Cardiac septum (tissue), 1 donor: ENCODE measurements at regions not wholly inside any gene's neighbourhood (a gene's known extent, or its start where the extent isn't known, plus 50 kb on each side); places are given as distances from the start of the nearest gene placed in this dataset.

Source experiments
- DNase-seq: peaks from one replicate; pipeline ENCODE4 v3.0.0-alpha.2; 2020; ENCODE audit warnings: low spot score
- intact Hi-C: fragments of 100-400 bp; cut with DNase I; formaldehyde crosslinking; loops from one replicate; pipeline ENCODE4 v1.14.0; 2022
- donor health status: DM: no; HTN: no; CAD: no.

DNA sequence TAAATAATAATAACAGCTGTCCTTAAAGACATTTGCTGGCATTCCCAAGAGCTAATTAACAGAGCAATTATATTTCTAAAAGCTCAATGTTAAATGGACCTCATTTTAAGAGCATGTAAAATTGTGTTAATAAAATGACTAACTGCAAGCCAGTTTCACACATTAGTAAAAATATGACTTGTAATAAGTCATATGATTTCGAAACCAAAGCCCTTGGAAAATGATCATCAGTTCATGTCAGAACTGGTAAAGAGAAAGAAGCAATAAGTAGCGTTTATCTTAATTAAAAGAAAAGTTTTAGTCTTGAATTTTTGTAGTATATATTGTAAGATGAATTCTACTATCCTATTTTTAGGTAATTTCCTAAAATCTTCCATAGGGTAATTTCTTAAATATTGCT lies 310.7 kb downstream of the CNTN3 start:
- intact Hi-C loops: no loop called here
- DNase-seq: no peak

DNA sequence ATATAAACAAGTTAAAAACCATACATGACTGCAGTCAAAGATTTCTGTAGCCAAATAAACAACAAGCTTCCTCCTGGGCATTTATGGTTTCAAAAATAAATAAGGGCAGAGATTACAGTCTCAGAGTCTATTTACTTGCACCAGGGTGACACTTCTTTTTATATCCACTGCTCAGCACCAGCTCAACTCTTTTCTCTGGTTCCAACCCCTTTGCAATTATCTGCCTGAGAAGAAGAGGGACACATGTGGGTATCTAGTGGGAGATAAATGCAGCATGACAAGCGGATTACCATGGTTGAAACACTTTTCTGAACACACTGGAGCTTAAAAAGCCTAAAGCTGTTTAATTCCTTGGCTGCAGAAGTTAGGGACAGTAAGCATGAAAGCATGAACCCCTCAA lies 311.5 kb downstream of the CNTN3 start:
- DNase-seq: no peak
- intact Hi-C loops: no loop called here

DNA sequence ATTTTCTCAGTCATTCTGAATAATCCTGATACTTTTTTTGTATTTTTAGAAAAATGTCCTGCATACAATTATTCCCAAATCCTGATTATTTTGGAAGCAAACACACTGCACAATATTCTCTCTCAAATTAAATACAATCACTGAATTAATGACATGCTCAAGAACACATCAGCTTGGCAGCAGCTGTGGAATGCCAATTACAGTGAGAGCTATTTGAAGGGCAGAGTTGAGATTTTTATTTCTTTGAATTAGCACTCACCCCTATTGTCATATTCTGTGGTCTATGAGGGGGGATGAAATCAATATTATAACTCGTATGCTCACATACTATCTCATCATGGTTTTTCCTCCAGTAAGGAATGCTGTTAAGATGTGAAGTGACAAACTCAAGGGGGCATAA lies 312.2 kb downstream of the CNTN3 start:
- no peak for DNase-seq
- intact Hi-C loops: no loop called here

DNA sequence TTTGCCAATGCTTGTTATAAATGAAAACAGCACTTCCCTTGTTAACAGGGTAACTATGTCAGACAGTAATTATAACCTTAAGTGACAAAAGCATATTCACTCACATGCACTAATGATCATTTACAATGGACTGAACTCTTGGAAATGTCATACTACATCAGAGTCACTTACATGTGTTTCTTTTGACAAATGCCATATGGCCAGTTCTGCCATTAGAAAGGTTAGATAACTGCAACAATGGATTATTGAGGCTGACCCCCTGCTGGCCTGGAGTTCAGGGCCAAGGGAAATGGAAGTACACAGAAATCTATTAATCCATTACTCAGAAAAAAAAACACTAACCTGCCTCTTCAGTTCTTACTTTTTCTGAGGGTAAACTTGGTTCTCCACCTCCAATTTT lies 313.4 kb downstream of the CNTN3 start:
- intact Hi-C loops: no loop called here
- no peak for DNase-seq

DNA sequence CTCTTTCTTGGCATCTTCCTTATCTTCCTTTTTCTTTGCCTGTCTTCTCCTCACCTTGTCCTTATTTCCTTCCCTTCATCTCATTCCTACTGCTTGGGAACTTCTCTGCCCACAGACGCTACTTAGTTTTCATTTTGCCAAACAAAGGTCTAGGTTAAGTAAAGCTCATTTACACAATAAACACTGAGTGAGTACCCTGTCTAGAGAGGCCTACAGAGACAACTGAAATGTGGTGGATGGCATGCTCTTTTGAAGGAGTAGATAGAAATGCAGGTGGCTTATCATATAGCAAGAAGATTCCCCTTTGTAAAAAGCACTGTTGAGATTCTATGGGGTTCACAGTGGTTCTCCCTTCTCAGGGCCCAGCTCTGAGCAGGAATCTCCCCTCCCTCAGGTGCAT lies 319.0 kb downstream of the CNTN3 start:
- DNase-seq: no peak
- intact Hi-C loops: no loop called here

DNA sequence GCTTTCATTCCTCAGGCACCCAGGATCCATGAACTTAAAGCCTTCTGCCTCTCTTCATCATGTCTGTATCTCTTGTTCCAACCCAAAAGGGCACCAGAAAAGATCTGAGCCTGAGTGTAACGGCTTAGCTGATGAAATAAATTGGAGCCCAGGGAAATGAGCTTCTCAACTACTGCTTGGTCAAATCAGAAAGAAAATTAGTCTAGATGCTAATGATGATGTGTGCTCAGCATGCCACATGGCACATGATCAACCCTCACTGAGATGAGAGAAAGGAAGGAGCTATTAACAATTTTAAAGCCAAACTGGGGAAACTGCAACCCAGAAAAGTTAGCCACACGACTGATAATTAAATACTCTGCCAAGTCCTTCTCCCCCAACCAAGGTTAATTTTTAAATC lies 325.7 kb downstream of the CNTN3 start:
- intact Hi-C loops: no loop called here
- DNase-seq: no peak

DNA sequence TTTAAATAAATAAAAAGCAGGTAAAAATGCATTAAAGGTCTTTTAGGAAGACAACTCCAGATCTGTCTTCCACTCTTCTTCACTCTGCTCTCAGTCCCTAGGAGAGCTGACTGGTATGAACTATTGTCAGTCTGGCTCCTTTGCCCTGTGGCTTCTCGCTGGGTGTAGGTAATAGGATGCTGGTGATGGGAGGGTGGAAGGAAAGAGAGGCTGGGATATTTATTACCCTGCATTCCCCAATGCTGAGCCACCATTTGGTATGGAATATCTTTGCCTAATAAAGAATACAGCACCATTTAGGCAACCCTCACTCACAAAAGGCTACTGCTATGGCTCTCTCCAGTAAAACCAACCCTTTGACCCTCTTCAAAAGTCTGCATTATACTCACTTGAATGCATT lies 326.9 kb downstream of the CNTN3 start:
- no peak for DNase-seq
- intact Hi-C loops: no loop called here

DNA sequence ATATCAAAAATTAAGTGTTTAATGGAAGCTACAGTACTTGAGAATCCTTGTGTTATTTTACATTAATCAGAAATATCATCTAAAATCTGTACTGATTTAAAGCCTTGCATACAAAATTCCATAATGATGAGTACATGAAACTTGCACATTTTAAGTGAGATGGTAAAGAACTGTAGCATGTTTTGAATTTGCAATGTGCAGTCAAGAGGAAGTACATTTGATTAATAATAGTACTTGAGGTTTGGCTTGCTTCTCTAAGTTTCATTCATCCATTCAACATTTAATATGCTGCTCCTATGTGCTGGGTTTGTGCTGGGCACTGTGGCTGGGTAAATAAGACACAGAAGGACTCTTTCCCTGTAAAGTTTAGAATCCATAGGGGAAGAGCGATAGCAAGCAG lies 332.3 kb downstream of the CNTN3 start:
- DNase-seq: no peak
- intact Hi-C loops: no loop called here

DNA sequence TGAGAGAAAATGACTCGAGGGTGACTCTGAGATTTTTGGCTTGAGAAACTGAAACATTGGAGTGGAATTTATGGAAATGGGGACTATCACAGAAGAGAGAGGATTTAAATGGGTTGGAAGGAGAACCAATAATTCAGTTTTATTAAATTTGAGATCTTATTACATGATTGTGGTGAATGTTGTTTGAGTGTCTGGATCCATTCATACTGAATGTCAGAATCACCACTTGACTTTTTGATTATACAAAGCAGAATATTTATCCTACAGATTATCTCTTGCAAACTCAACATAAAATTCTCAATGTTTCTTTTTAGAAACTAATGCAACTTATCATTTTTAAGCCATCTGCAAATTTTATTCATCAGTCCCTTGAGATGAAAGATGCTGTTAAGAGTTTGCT lies 332.8 kb downstream of the CNTN3 start:
- intact Hi-C loops: no loop called here
- no peak for DNase-seq

DNA sequence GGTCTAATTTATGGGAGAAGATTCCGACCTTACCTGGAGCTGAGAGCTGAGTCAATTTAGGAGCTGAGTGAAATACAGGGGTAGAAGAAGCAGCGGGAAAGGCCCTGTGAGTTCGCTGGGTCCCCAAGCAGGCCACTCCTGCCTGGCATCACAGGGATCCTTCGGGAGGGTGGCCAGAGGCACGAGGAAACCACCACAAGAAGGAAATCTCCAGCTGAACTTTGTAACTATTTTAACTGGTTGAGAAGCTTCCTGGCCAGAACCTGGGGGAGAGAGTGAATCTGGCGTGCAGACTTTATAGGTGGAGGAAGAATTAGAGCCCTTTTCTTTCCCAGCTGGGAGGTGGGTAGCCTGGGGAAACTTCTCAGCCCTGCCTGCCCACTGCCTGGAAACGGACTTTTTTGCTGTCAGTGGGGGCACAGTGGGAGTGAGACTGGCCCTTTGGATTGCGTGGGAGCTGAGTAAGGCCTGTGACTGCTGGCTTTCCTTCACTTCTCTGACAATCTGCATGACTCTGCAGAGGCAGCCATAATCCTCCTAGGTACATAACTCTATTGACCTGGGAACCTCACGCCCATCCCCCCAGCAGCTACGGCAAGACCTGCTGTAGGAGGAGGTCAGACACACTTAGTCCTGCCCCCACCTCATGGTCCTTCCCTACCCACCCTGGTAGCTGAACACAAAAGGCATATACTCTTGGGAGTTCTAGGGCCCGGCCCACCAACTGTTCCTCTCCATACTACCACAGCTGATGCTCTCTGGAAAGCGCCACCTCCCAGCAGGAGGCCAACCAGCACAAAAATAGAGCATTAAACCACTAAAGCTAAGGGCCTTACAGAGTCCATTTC lies 340.7 kb downstream of the CNTN3 start:
- intact Hi-C loops: loop anchor here (10.0 kb wide), 1 partner anchor 721 kb away; no protein-coding TSS in a partner anchor
- no peak for DNase-seq

DNA sequence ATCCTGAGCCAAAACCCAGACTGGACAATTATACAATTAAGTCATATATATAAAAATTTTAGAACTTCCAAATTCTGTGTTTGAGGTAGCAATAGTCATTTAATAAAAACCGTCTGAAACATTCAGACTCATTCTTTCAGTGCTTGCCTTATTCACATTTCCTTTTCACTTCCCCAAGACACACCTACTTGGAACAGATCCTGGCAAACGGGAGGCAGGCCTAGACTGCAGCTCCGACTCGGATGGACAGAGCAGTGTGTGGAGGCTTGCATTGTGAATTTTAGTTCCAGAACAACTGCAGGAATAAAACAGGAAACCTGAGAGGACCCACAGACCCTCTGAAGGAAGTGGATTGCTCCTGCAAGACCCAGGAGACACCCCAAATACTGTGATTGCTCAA lies 341.4 kb downstream of the CNTN3 start:
- intact Hi-C loops: loop anchor here (10.0 kb wide), 1 partner anchor 722 kb away; no protein-coding TSS in a partner anchor
- DNase-seq: no peak

DNA sequence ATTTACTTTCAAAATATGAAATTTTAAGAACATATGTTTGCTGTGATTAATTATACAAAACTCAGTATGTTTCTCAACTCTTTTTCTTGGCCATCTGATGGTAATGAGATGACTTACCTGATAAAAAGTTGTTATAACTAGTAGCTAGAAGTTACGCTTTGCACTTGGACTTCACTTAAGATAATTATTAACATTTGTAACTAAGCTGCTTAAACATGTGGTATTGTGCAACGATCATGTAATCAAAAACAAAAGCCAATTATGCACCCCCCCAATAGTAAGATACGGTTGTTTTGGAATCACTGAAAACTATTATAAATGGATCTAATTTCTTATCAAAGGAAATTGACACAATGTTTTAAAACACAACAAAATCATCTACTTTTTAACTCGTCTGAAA lies 342.9 kb downstream of the CNTN3 start:
- intact Hi-C loops: loop anchor here (10.0 kb wide), 1 partner anchor 723 kb away; no protein-coding TSS in a partner anchor
- no peak for DNase-seq

DNA sequence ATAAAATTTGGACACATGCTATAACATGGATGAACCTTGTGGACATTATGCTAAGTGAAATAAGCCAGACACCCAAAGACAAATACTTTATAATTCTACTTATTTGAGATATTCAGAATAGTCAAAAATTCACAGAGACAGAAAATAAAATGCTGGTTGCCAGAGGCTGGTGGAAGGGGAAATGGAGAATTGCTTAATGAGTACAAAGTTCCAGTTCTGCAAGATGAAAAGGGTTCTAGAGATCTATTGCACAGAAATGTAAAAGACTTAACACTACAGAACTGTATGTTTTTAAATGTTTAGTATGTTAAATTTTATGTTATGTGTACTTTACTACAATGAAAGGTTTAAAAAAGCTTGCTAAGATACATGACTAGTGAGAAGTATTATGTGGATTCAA lies 344.8 kb downstream of the CNTN3 start:
- intact Hi-C loops: loop anchor here (10.0 kb wide), 3 partner anchors 405 to 905 kb away; no protein-coding TSS in a partner anchor
- no peak for DNase-seq

DNA sequence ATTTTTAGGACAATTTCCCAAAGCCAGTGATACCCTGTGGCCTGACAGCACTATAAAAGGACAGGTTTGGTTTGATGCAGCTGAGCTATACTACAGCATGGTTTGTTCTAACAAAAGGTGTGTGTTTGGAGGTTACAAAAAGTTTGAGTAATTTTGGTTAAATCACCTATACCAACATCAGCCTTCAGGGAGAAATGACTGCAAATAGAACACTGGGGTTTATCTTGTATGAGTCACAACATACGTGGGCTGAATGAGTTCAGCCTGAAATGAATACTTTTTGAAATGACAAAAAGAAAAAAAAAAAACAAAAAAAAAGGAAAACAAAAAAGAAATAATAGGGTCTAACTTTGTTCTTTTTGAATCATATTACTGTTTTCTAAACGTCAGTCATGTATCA lies 345.7 kb downstream of the CNTN3 start:
- intact Hi-C loops: loop anchor here (10.0 kb wide), 2 partner anchors 404 to 906 kb away; no protein-coding TSS in a partner anchor
- no peak for DNase-seq

DNA sequence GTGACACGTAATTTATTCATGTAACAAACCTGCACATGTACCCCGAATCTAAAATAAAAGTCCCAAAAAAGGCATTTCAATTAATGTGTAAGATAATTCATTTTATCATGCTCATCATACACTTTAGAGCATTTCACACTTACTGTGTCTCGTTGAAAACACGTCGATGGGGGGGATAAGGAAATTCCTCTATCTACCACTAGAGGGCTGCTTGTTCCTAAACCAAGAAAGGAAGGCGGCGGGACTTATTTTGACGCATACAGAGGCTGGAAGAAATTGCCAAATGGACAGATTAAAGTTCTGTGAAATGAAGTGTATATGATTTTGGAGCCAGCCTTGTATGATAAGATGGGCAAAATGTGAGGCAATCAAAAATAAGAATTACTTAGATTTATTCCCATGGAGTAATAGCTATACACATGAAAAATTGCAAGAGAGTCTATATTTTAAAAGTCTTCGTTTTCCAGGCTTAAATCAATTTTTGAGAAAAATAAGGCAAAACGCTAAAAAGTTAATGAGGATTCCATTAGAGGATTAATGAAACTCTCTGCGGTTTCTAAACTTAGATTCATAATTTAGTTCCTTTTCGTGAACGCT lies 346.8 kb downstream of the CNTN3 start:
- intact Hi-C loops: loop anchor here (10.0 kb wide), 2 partner anchors 403 to 907 kb away; no protein-coding TSS in a partner anchor
- no peak for DNase-seq

DNA sequence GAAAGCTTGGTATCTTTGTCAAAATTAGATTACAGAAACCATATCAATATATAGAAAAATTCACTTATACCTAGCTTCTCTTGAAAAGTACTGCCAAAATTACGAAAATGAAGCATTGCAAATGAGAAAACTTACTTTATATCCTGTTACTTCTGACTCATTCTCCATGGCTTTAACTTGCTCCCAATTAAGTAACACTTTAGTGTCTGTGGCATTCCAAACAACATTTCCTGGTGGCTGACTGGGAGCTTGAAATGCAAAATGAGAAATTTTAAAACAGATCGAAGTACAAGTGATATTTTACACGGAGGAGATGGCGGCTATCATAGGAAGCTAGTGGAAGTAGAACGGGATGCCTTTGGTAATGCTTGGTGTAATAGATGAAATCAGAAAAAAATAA lies 347.3 kb downstream of the CNTN3 start:
- intact Hi-C loops: loop anchor here (10.0 kb wide), 2 partner anchors 402 to 908 kb away; no protein-coding TSS in a partner anchor
- DNase-seq: no peak

DNA sequence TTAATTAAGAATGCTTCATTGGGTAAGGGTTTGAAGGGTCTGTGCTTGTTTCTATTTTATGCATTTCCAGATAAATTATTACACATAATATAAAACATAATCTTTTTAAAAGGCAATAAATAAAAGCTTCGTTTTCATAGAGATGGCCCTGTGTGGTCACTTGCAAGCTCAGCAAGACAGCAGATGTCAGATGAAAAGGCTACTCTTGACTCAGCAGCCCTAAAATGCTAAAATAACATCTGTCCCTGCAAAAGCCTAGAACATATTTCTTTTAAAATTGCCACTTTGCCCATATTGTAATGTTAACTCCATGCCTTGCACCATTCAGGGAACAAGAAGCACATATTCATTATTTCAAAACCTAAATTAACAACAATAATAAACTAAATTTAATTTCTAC lies 349.4 kb downstream of the CNTN3 start:
- intact Hi-C loops: loop anchor here (10.0 kb wide), 2 partner anchors 400 to 910 kb away; no protein-coding TSS in a partner anchor
- no peak for DNase-seq

DNA sequence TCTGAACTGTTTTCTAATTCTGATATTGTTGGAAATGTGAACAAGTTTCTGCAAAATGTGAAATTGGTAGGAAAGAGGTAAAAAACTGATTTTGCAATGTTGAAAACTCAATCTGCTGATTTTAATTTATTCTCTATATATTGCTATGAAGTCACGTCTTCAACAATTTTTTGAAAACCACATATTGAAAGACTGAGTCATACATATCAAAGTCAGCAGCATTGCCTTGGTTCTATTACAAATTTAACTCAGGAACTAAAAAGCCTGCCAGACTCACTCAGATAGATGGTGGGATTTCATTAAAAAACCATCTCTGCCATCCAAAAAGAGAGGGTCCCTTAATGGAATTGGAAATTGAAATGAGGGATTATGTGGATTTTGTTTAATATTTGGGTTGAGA lies 351.4 kb downstream of the CNTN3 start:
- DNase-seq: no peak
- intact Hi-C loops: loop anchor here (10.0 kb wide), 2 partner anchors 398 to 912 kb away; no protein-coding TSS in a partner anchor

DNA sequence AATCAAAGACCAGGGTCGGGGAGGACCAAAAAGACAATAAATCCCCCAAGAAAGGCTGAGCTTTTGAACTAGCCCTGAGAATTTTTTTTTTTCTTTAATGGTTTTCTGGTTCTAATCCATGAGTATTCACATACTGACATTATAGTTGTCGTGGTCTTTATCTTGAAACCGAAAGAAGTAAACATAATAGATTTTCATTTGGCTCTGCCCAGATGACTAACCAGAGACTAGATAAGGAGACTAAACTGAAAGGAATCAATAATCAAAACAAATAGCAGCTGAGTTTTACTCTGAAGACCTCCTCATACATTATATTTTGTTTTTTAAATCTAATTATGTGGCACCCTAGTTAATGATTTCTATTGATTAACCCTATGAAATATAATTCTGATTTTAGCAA lies 381.4 kb downstream of the CNTN3 start:
- intact Hi-C loops: no loop called here
- DNase-seq: no peak

DNA sequence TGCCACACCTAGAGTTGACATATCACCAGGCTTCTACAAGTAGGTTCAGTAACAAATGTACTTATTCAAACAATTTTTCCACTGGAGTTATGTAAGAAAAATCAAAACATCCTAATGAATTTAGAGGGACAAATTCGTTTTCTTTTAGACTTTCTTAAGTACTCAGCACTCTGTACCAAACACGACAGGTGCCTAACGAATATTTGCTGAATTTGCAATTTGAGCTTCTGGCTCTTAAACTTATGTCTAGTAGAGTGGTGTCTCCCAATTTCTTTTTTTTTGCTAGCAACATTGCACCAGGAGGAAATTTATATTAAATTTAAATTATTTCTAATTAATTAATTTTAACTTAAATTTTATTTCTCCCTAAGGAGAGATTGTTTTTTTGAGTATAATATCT lies 397.0 kb downstream of the CNTN3 start:
- DNase-seq: no peak
- intact Hi-C loops: no loop called here

DNA sequence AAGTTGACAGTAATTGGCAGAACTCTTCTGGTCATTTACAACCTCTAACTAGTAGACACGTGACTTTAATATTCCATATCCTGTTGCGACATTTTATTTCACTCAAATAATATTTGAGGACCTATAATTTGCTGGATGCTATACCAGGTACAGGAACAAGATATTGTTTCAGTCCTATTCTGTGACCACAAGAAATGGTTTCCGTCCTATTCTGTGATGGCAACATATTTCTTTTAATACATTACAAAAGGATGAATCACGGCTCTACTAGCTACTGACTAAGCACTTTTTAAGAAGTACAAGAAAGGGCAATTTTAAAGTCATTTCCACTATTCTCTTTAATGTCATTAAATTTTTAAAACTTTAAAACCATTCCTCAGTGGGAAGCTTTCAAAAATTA lies 400.2 kb downstream of the CNTN3 start:
- DNase-seq: no peak
- intact Hi-C loops: no loop called here
